ENCODE measurements at regions not wholly inside any gene's neighbourhood (a gene's known extent, or its start where the extent isn't known, plus 50 kb on each side); places are given as distances from the start of the nearest gene placed in this dataset.

DNA sequence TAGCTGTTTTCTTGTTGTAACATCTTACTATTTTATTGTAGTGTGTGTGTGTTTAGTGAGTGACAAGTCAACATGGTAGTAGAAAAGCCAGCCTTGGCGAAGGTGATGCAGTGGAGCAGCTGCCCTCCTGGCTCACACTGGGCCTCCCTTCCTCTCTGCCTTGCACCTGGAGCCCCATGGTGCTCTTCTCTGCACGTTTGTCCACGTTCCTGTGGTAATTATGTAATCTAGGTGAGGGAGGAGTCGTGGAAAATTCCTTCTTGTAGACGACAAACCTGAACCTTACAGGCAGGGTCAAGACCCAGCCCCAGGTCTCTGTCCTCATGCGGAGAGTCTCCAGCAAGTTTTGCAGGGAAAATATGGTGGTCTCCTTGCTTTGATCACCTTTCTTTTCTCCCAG, 348.3 kb upstream of the MKI67 start:
- no peaks in the 10 kb centered on the region for H3K4me1 ChIP-seq (ENCODE audit: control insufficient read depth in 1 of 2, insufficient read depth in 1 of 2, low read depth in 1 of 2, low read length in 1 of 2)
- H3K27me3 ChIP-seq: no peaks in the 10 kb centered on the region
- no peak overlapping the region for H3K4me3 ChIP-seq (ENCODE audit: low read depth in 1 of 2, low read length in 1 of 2)
- TF ChIP-seq, protein P1, sequence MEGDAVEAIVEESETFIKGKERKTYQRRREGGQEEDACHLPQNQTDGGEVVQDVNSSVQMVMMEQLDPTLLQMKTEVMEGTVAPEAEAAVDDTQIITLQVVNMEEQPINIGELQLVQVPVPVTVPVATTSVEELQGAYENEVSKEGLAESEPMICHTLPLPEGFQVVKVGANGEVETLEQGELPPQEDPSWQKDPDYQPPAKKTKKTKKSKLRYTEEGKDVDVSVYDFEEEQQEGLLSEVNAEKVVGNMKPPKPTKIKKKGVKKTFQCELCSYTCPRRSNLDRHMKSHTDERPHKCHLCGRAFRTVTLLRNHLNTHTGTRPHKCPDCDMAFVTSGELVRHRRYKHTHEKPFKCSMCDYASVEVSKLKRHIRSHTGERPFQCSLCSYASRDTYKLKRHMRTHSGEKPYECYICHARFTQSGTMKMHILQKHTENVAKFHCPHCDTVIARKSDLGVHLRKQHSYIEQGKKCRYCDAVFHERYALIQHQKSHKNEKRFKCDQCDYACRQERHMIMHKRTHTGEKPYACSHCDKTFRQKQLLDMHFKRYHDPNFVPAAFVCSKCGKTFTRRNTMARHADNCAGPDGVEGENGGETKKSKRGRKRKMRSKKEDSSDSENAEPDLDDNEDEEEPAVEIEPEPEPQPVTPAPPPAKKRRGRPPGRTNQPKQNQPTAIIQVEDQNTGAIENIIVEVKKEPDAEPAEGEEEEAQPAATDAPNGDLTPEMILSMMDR (IDR thresholded peaks at IDR 0.05): no peak
- no peaks in the 10 kb centered on the region for H3K36me3 ChIP-seq
- H3K27ac ChIP-seq: no peak overlapping the region
- no peaks in the 10 kb centered on the region for H3K9me3 ChIP-seq

DNA sequence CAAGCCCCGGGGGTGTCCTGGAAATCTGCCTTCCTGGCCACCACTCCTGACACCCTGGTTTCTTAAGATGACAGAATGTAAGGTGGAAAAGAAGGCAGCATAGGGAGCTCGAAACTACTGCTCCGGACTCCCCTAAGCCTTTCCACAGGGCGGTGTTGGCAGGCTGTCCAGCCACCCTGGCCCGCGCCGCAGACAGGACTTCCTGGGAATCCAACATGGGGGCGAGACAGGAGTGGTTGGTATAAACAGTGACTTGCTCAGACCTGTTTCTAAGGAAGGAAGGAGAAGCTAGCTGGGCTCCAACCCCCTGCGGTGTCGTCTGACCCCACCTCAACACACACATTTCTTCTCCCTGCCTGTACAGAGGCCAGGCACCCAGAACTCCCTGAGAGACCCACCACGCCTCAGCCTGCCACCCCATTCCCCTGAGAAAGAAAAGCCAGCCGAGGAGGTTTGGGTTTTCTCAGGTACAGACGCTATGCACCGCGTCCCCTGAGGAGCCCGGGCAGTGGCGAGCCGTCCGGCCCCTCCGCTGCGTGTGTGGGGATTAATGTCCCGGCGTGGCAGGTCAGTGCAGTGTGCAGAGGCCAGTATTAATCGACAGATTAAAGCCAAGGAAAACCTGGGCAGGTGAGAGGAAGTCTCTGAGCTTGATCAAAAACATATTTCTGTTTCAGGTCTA, 349.6 kb upstream of the MKI67 start:
- H3K4me3 ChIP-seq (ENCODE audit: low read depth in 1 of 2, low read length in 1 of 2): no peak overlapping the region
- no peaks in the 10 kb centered on the region for H3K4me1 ChIP-seq (ENCODE audit: control insufficient read depth in 1 of 2, insufficient read depth in 1 of 2, low read depth in 1 of 2, low read length in 1 of 2)
- TF ChIP-seq, protein P1 (IDR thresholded peaks at IDR 0.05): no peak
- no peaks in the 10 kb centered on the region for H3K36me3 ChIP-seq
- H3K9me3 ChIP-seq: no peaks in the 10 kb centered on the region
- H3K27me3 ChIP-seq: peaks cover 4% of the 10 kb centered on the region
- H3K27ac ChIP-seq: no peak overlapping the region

DNA sequence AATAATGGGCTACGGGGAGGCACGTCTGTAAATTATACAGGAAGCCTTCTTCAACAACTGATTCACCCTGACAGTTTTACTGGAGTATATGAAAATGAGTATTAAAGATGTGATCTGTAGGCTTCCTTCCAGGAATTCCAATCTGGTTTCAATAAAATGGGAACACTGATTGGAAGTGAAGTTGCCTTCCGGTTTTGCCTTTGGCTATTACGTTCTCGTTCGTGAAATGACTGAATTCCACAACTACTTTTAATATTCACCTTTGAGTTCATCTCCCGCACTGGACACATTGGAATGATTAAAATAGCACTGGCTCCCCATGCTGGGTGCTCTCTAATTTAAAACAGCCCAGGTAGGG, 350.1 kb upstream of the MKI67 start:
- Histone ChIP-seq H3K36me3 (no peaks in the 10 kb centered on the region), H3K4me1 (ENCODE audit: control insufficient read depth in 1 of 2, insufficient read depth in 1 of 2, low read depth in 1 of 2, low read length in 1 of 2) (no peaks in the 10 kb centered on the region), H3K27me3 (peaks cover 10% of the 10 kb centered on the region), H3K27ac (no peak overlapping the region), H3K9me3 (no peaks in the 10 kb centered on the region), H3K4me3 (ENCODE audit: low read depth in 1 of 2, low read length in 1 of 2) (no peak overlapping the region)
- TF ChIP-seq, protein P1 (IDR thresholded peaks at IDR 0.05): no peak

DNA sequence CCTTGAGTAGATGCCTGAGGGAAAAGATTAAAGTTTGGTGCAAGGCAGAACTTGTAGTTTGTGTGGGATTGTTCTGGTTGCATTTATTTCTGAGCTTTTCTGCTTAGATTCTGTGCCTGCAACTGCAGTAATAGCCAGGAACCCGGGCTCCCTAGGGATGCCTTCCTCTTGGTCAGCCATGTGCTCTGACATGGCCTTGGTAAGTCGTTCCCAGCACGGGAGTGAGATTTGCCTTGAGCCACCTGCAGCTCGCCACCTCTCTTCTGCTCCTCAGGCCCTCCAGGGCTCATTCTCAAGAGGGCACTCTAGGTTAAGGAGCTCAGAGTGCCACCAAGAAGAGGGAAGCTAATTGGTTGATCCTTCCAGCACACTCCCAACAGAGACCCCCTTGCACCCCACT, 350.6 kb upstream of the MKI67 start:
- TF ChIP-seq, protein P1 (IDR thresholded peaks at IDR 0.05): no peak
- peaks cover 10% of the 10 kb centered on the region for H3K27me3 ChIP-seq
- no peaks in the 10 kb centered on the region for H3K36me3 ChIP-seq
- no peaks in the 10 kb centered on the region for H3K4me1 ChIP-seq (ENCODE audit: control insufficient read depth in 1 of 2, insufficient read depth in 1 of 2, low read depth in 1 of 2, low read length in 1 of 2)
- H3K4me3 ChIP-seq (ENCODE audit: low read depth in 1 of 2, low read length in 1 of 2): no peak overlapping the region
- no peak overlapping the region for H3K27ac ChIP-seq
- no peaks in the 10 kb centered on the region for H3K9me3 ChIP-seq

DNA sequence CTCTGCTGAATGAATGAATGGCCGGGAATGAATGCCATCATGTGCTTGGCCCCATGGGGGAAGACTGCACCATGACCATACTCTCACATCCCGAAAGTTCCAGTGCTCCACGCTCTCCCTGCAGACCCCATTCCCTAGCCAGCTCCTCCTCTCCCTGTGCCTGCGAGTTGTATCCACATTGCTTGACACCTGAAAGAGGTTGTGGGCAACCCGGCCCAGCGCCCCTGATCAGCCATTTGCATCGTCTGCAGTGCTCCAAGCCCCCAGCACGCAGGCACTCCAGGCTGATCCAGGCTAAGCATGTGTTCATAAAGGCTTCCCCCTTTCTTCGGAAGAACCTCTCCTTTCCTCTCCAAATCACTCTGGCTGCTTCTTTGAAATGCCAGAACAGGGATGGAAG, 354.4 kb upstream of the MKI67 start:
- Histone ChIP-seq H3K27ac (no peak overlapping the region), H3K36me3 (no peaks in the 10 kb centered on the region), H3K4me1 (ENCODE audit: control insufficient read depth in 1 of 2, insufficient read depth in 1 of 2, low read depth in 1 of 2, low read length in 1 of 2) (no peaks in the 10 kb centered on the region), H3K27me3 (peaks cover 10% of the 10 kb centered on the region), H3K9me3 (no peaks in the 10 kb centered on the region), H3K4me3 (ENCODE audit: low read depth in 1 of 2, low read length in 1 of 2) (no peak overlapping the region)
- TF ChIP-seq, protein P1 (IDR thresholded peaks at IDR 0.05): no peak
